Stimulated activated CD8-positive, alpha-beta memory T cell treated with anti-CD3 and anti-CD28 coated beads, Interleukin-7, amount 100 ng/mL, for 24 hours (primary cell): ENCODE measurements at regions not wholly inside any gene's neighbourhood (a gene's known extent, or its start where the extent isn't known, plus 50 kb on each side); places are given as distances from the start of the nearest gene placed in this dataset.
"Not testable (repeated sequence)": the region's sequence is repeated elsewhere in the genome, so short reads cannot be mapped to it uniquely, and the experiment has no call there.

Experiments used
- DNase-seq: peaks from one replicate; pipeline ENCODE4 v3.0.0-alpha.2; 2020; ENCODE audit warnings: low read depth

DNA sequence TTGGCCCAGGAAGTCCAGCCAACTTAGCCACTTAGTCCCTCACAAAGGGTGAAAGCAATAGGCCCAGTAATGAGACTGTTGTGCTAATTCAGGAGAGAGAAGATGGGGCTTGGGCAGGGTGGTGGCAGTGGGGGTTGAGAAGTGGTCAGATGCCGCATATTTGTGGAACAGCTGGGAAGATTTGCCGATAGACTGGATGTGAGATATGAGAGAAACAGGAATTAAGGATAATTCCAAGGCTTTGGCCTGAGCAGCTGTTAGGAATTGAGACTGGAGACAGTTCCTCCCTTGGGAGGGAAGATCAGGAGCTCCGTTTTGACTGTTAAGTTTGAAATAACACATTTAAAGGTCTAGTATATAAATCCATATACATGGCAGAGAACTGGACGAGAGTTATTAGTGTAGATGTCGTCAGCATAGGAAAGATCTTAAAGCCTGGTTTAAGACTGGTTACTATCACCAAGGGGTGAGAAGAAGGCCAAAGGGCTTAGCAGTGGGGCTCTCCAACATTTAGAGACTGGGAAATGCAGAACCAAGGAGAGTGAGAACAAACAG is 323.7 kb upstream of the FAM78B start:
- no peak for DNase-seq

DNA sequence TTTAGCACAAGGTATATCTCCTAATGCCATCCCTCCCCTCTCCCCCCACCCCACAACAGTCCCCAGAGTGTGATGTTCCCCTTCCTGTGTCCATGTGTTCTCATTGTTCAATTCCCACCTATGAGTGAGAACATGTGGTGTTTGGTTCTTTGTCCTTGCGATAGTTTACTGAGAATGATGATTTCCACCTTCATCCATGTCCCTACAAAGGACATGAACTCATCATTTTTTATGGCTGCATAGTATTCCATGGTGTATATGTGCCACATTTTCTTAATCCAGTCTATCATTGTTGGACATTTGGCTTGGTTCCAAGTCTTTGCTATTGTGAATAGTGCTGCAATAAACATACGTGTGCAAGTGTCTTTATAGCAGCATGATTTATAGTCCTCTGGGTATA is 327.0 kb upstream of the FAM78B start:
- not testable (repeated sequence) for DNase-seq

- no peak for DNase-seq
Observed at GRCh38 chr1:166507347-166507746, 331.9 kb upstream of the POGK start.

- DNase-seq, result no peak
Observed at GRCh38 chr1:166511761-166512160, 327.5 kb upstream of the POGK start.

- DNase-seq, result no peak
Observed at GRCh38 chr1:166514067-166514466, 325.2 kb upstream of the POGK start.

DNA sequence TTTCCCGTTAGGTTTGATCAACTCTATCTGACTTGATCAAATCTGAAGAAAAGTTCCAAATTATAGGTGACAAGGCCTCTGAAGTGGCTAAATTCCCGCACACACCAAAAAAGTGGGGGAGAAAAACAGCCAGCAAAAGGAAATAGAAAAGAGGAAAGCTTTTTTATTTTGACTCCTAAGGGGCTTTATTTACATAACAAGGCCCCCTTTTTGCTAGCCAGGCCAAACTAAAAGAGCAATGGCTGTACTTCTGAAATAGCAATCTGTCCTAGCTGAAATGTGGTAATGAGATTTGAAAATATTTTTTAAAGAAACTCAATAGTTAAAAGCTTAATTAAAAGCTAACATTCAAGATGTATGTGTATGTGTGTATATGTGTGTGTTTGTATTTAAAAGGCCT is 311.5 kb upstream of the POGK start:
- no peak for DNase-seq

DNA sequence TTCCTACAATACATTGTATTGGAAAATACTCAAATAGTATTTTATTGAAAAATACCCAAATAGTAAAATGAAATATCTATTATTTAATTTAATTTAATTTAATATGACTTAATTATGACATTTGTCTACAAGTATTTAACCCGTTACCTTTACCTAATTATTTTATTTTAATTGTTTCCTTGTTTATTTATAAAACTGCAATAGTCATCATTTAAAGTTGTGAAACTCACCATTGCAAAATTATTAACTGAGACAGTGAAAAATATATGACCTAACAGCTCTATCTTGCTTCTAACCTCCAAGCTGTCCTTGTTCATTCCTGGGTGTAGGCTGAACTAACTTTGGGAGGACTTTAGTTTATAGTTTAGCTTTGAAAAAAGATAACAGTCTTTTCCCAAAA is 300.6 kb upstream of the POGK start:
- DNase-seq, result no peak

DNA sequence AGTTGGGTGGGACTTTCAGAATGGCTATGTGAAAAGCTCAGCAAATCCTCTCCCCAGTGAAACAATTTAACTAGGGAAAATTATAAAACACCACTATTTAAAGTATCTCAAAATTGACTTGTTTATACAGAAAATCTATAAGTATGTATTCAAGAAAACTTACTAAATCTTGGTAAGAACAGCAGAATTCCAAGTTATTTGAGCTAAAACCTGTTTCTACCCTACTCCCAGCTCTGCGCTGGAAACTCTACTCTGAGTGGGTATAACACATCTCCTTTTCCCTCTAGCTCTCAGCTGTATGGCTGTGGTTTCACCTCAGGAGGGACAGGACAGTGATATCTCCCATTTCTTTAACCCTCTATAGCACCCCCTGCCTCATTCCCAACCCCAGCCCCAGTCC is 295.2 kb upstream of the POGK start:
- no peak for DNase-seq

- no peak for DNase-seq
Observed at GRCh38 chr1:166544561-166544960, 294.7 kb upstream of the POGK start.

- DNase-seq, result no peak
Observed at GRCh38 chr1:166552706-166553105, 286.6 kb upstream of the POGK start.

DNA sequence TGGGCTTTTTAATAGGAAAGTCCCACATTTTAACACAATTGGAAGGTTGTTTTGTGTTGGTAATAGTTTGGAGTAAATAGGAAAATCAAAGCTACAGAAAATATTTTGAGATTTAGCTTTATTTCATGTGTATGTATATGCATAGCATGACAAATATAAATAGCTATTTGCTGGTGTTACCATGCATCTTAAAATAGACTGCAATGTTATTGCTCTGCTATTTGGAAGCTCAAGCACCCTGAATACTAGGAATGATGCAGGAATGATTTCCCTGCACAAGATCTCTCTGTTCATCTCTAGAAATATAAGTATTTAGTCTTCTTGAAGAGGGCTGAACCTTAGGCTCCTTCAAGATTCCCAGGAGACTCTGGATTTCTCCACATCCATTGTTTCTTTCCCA is 268.3 kb upstream of the POGK start:
- DNase-seq, result no peak

DNA sequence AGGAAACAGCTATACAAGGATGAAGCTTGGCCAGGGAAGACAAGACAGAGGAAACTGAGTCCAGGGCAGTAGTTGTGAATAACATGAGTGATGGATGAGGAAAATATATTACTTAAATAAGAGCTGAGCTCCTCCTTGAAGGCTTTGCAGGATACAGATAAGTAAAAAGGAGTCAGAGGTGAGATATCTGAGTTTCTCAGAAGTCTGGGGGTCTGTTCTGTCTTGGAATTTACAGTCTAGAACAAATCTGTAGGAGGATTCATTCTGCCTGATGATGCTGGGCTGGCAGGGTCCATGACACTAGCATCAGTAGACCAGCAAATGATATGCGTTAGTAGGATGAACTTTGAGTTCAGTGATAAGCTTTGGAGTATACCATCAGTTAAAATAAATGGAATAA is 266.1 kb upstream of the POGK start:
- no peak for DNase-seq

GRCh38 chr1:166579557-166580501 is 259.4 kb upstream of the POGK start:
- no peak for DNase-seq

DNA sequence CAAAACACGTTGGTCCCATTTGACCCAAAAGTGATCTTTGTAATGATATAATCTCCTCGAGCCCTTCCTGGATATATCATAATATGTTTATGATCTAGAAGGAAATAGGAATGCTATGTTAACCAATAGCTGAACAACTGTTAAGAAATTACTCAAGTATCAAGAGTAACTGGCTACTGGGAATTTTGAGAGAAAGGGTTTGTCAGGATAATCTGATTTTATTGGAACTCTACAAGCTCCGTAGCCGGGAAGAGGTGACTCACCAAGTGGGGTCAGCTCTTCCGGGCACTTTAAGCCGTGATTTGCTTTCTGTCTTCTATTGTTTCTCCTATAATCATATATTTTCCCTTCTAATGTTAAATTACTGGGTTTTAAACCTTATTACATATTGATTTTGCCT is 250.5 kb upstream of the POGK start:
- no peak for DNase-seq

GRCh38 chr1:166590161-166590560 is 249.1 kb upstream of the POGK start:
- DNase-seq, result no peak

GRCh38 chr1:166594646-166595045 is 244.6 kb upstream of the POGK start:
- DNase-seq, result no peak

DNA sequence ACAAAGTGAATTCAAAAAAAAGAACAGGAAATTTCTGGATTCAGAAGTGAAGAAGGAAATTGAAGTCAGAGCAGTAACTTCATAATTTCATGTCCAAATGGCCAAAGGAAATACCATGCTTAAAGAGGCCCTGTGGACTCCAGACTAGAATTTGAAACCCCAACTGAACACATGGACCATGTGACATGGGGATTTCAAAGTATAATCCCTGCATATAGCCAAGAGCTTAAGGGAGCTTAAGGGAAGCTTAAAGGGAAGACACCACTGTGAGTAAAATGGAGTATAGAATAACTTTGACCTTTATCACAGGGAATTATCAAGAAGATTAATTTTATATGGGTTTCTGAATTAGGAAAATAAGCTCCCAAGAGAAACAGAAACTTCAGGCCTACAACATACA is 241.8 kb upstream of the POGK start:
- no peak for DNase-seq

DNA sequence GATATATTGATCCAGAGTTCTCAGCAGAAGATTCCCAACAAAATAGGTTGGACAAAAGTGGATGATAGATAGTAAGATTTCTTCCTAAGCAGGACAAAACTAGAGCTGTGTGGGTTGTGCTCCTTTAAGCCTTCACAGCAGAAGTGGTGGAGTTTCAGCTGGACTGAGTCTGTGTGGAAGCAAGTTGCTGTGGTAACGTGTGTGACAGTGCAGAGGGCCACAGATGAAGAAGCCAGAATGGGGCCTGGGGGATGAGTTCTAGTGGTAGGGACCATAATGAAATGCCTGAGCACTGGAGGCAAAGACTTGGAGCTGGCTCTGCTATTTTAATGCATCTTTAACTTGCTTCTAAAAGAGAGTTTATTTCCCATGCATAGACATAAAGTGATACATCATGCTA is 238.7 kb upstream of the POGK start:
- no peak for DNase-seq

- no peak for DNase-seq
Observed at GRCh38 chr1:166601650-166602278, 237.5 kb upstream of the POGK start.

GRCh38 chr1:166602801-166603200 is 236.5 kb upstream of the POGK start:
- DNase-seq, result not testable (repeated sequence)

DNA sequence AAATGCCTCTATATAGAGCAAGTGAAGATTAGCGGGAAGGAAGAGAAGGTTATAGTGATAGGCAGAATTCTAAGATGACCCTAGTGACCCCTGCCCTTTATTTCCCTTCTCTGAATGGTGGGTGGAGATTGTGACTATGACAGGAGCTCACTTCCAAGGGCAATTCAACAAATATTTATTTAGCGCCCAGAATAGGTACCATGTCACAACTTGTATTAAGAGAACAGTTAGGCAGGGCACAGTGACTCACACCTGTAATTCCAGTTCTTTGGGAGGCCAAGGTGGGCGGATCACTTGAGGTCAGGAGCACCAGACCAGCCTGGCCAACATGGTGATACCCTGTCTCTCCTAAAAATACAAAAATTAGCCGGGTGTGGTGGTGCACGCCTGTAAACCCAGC is 236.0 kb upstream of the POGK start:
- DNase-seq, result no peak

GRCh38 chr1:166605137-166605536 is 234.1 kb upstream of the POGK start:
- no peak for DNase-seq

- no peak for DNase-seq
Observed at GRCh38 chr1:166612886-166613285, 226.4 kb upstream of the POGK start.
